T-cell (primary cell): ENCODE measurements at regions not wholly inside any gene's neighbourhood (a gene's known extent, or its start where the extent isn't known, plus 50 kb on each side); places are given as distances from the start of the nearest gene placed in this dataset.

Source experiments
- ATAC-seq, 4 experiments: fragments of 200-7000 bp in 3 of 4; fragments of 150-1000 bp in 1 of 4; cut with Tn5 transposase; replicated peaks in 1 of 4; 1 replicate in 3 of 4; 2 replicates in 1 of 4; pipeline ENCODE4 v1.10.0; 2021; ENCODE audit warnings: moderate library complexity in 3 of 4, mild to moderate bottlenecking in 2 of 4, moderate number of reproducible peaks in 1 of 4
- CTCF ChIA-PET, 2 donors: fragments of 300-600 bp; sonication (Branson Sonifier 250); formaldehyde crosslinking; loops; one replicate each; lab custom pipeline; 2022; ENCODE audit warnings: antibody characterized with exemption in 2 of 2; lab: Charles Lee
- POLR2A ChIA-PET, 2 donors: fragments of 300-600 bp; sonication (Branson Sonifier 250); formaldehyde crosslinking; loops; one replicate each; lab custom pipeline; 2022; ENCODE audit warnings: antibody characterized with exemption in 2 of 2; lab: Charles Lee
- DNase-seq, 35 experiments: peaks; one replicate each; pipeline versions ENCODE4 v3.0.0 to v3.0.0-alpha.2; 2013 to 2023
- H3K27ac ChIP-seq: one replicate; pipeline ENCODE4 v1.5.1; 2013; ENCODE audit warnings: low read length
- H3K27me3 ChIP-seq, 2 experiments: replicated peaks in 1 of 2; 1 replicate in 1 of 2; 2 replicates in 1 of 2; pipeline versions ENCODE4 v1.6.1 to v1.7.0; 2013; ENCODE audit warnings: low read length in 1 of 2, mixed read lengths in 1 of 2; ENCODE audit not compliant: control insufficient read depth in 2 of 2, insufficient read depth in 2 of 2; ENCODE audit errors: extremely low read depth in 1 of 2
- H3K36me3 ChIP-seq, 2 donors: 1 replicate in 1 of 2; 2 replicates in 1 of 2; pipeline versions ENCODE4 v1.6.1 to v1.7.0; 2013; ENCODE audit warnings: low read length in 1 of 2; ENCODE audit not compliant: control insufficient read depth in 2 of 2, insufficient read depth in 1 of 2; ENCODE audit errors: extremely low read depth in 1 of 2
- H3K4me1 ChIP-seq, 2 experiments: 1 replicate in 1 of 2; 2 replicates in 1 of 2; pipeline versions ENCODE4 v1.6.1 to v1.7.0; 2013; ENCODE audit warnings: low read length in 2 of 2, mixed read lengths in 1 of 2; ENCODE audit not compliant: insufficient read depth in 2 of 2, control insufficient read depth in 1 of 2; ENCODE audit errors: extremely low read depth in 1 of 2
- H3K4me3 ChIP-seq, 2 donors: 1 replicate in 1 of 2; 2 replicates in 1 of 2; pipeline versions ENCODE4 v1.5.1 to v1.7.0; 2013; ENCODE audit warnings: mild to moderate bottlenecking in 2 of 2, low read length in 1 of 2, moderate library complexity in 1 of 2; ENCODE audit not compliant: control insufficient read depth in 1 of 2; ENCODE audit errors: extremely low read depth in 1 of 2
- H3K9me3 ChIP-seq: 2 replicates; pipeline ENCODE4 v1.7.0; 2013
- H3K27ac Mint-ChIP-seq, 2 donors: one replicate each; pipeline ENCODE4 v1.8.0; 2020 to 2021; ENCODE audit warnings: mild to moderate bottlenecking in 2 of 2, mixed read lengths in 2 of 2
- H3K27me3 Mint-ChIP-seq, 2 donors: one replicate each; pipeline ENCODE4 v1.8.0; 2021 to 2022; ENCODE audit warnings: mixed read lengths in 2 of 2
- H3K36me3 Mint-ChIP-seq: one replicate; pipeline ENCODE4 v1.8.0; 2021; ENCODE audit warnings: mixed read lengths
- H3K4me1 Mint-ChIP-seq, 3 donors: one replicate each; pipeline ENCODE4 v1.8.0; 2020 to 2022; ENCODE audit warnings: mixed read lengths in 3 of 3, mild to moderate bottlenecking in 1 of 3
- H3K4me3 Mint-ChIP-seq, 3 donors: one replicate each; pipeline ENCODE4 v1.8.0; 2020 to 2022; ENCODE audit warnings: mild to moderate bottlenecking in 3 of 3, mixed read lengths in 3 of 3, moderate library complexity in 3 of 3
- H3K9me3 Mint-ChIP-seq, 3 donors: one replicate each; pipeline ENCODE4 v1.8.0; 2020 to 2022; ENCODE audit warnings: mixed read lengths in 3 of 3
- WGBS: methylation state at CpG from one replicate; pipeline ENCODE4 v1.1.5; 2013; ENCODE audit warnings: missing lambda C conversion rate; ENCODE audit not compliant: insufficient coverage; 5-methylcytosine and 5-hydroxymethylcytosine counted together

GRCh38 chr4:135122457-135122856 is 920.9 kb upstream of the PABPC4L start:
- DNase-seq (no peak), ATAC-seq (no peak)
- Histone ChIP-seq H3K4me3 (no peak overlapping the region), H3K36me3 (no peaks in the 10 kb centered on the region), H3K27ac (no peak overlapping the region), H3K27me3 (no peaks in the 10 kb centered on the region), H3K9me3 (no peaks in the 10 kb centered on the region), H3K4me1 (no peaks in the 10 kb centered on the region)
- no peaks in the 10 kb centered on the region for H3K36me3 Mint-ChIP-seq
- no peaks in the 10 kb centered on the region for H3K4me1 Mint-ChIP-seq
- H3K27me3 Mint-ChIP-seq: no peaks in the 10 kb centered on the region
- CTCF ChIA-PET: no interaction called here
- peaks cover 4 to 26% (median 12%) of the 10 kb centered on the region in 3 donors for H3K9me3 Mint-ChIP-seq
- no peak overlapping the region for H3K4me3 Mint-ChIP-seq
- WGBS: no CpG with 5 or more reads among the region's 2 CpGs
- POLR2A ChIA-PET: no interaction called here
- no peak overlapping the region for H3K27ac Mint-ChIP-seq

- no peaks in the 10 kb centered on the region for H3K27me3 Mint-ChIP-seq
- no peak overlapping the region for H3K4me3 Mint-ChIP-seq
- 100% methylated on average over 2 of the region's 4 CpGs for WGBS
- no peak for DNase-seq
- no peaks in the 10 kb centered on the region for H3K4me1 ChIP-seq
- H3K36me3 Mint-ChIP-seq: no peaks in the 10 kb centered on the region
- H3K27me3 ChIP-seq: no peaks in the 10 kb centered on the region
- H3K9me3 ChIP-seq: no peaks in the 10 kb centered on the region
- H3K36me3 ChIP-seq: no peaks in the 10 kb centered on the region
- ChIA-PET CTCF (no interaction called here), POLR2A (no interaction called here)
- H3K27ac Mint-ChIP-seq: no peak overlapping the region
- ATAC-seq: no peak
- H3K27ac ChIP-seq: no peak overlapping the region
- H3K9me3 Mint-ChIP-seq: peaks cover 4 to 26% (median 12%) of the 10 kb centered on the region in 3 donors
- H3K4me1 Mint-ChIP-seq: no peaks in the 10 kb centered on the region
- H3K4me3 ChIP-seq: no peak overlapping the region
Measured at GRCh38 chr4:135120195-135120594, 918.6 kb upstream of the PABPC4L start.

GRCh38 chr4:135114079-135114478 is 912.5 kb upstream of the PABPC4L start:
- ChIA-PET CTCF (no interaction called here), POLR2A (no interaction called here)
- Histone ChIP-seq H3K36me3 (no peaks in the 10 kb centered on the region), H3K9me3 (no peaks in the 10 kb centered on the region), H3K27ac (no peak overlapping the region), H3K4me1 (no peaks in the 10 kb centered on the region), H3K4me3 (no peak overlapping the region), H3K27me3 (no peaks in the 10 kb centered on the region)
- Mint-ChIP-seq H3K4me1 (no peaks in the 10 kb centered on the region), H3K9me3 (peaks cover 7 to 26% (median 20%) of the 10 kb centered on the region in 3 donors), H3K27me3 (no peaks in the 10 kb centered on the region), H3K4me3 (no peak overlapping the region), H3K36me3 (no peaks in the 10 kb centered on the region), H3K27ac (no peak overlapping the region)
- WGBS: no CpG with 5 or more reads among the region's 2 CpGs
- DNase-seq: no peak
- ATAC-seq: no peak

GRCh38 chr4:135098061-135098460 is 896.5 kb upstream of the PABPC4L start:
- no peak overlapping the region for H3K4me3 Mint-ChIP-seq
- no peaks in the 10 kb centered on the region for H3K36me3 Mint-ChIP-seq
- no peaks in the 10 kb centered on the region for H3K4me1 Mint-ChIP-seq

GRCh38 chr4:135073389-135073788 is 871.8 kb upstream of the PABPC4L start:
- POLR2A ChIA-PET: no interaction called here

More at GRCh38 chr4:135098061-135098460, 896.5 kb upstream of the PABPC4L start:
- ChIA-PET CTCF (no interaction called here), POLR2A (no interaction called here)
- H3K9me3 ChIP-seq: no peaks in the 10 kb centered on the region
- no CpG with 5 or more reads among the region's 2 CpGs for WGBS
- no peak for DNase-seq
- ATAC-seq: no peak
- H3K4me1 ChIP-seq: no peaks in the 10 kb centered on the region
- no peak overlapping the region for H3K27ac ChIP-seq
- no peaks in the 10 kb centered on the region for H3K27me3 Mint-ChIP-seq
- H3K36me3 ChIP-seq: no peaks in the 10 kb centered on the region
- no peak overlapping the region for H3K4me3 ChIP-seq
- H3K27me3 ChIP-seq: no peaks in the 10 kb centered on the region
- H3K9me3 Mint-ChIP-seq: peaks cover 4 to 14% (median 8%) of the 10 kb centered on the region in 3 donors
- H3K27ac Mint-ChIP-seq: no peak overlapping the region

GRCh38 chr4:135072553-135072952 is 871.0 kb upstream of the PABPC4L start:
- no peak for ATAC-seq
- H3K4me1 ChIP-seq: no peaks in the 10 kb centered on the region
- no peak for DNase-seq
- Mint-ChIP-seq H3K27ac (no peak overlapping the region), H3K4me3 (no peak overlapping the region), H3K36me3 (no peaks in the 10 kb centered on the region), H3K4me1 (no peaks in the 10 kb centered on the region), H3K27me3 (no peaks in the 10 kb centered on the region), H3K9me3 (peaks cover 19 to 22% (median 19%) of the 10 kb centered on the region in 3 donors)
- CTCF ChIA-PET: no interaction called here
- no peaks in the 10 kb centered on the region for H3K36me3 ChIP-seq
- 40% methylated on average over 1 of the region's 3 CpGs for WGBS
- POLR2A ChIA-PET: no interaction called here
- no peaks in the 10 kb centered on the region for H3K9me3 ChIP-seq
- no peak overlapping the region for H3K27ac ChIP-seq
- no peaks in the 10 kb centered on the region for H3K27me3 ChIP-seq
- H3K4me3 ChIP-seq: no peak overlapping the region

More at GRCh38 chr4:135073389-135073788, 871.8 kb upstream of the PABPC4L start:
- Histone ChIP-seq H3K27me3 (no peaks in the 10 kb centered on the region), H3K27ac (no peak overlapping the region), H3K4me3 (no peak overlapping the region), H3K9me3 (no peaks in the 10 kb centered on the region), H3K36me3 (no peaks in the 10 kb centered on the region), H3K4me1 (no peaks in the 10 kb centered on the region)
- Mint-ChIP-seq H3K27me3 (no peaks in the 10 kb centered on the region), H3K4me3 (no peak overlapping the region), H3K27ac (no peak overlapping the region), H3K9me3 (peaks cover 21 to 30% (median 24%) of the 10 kb centered on the region in 3 donors), H3K4me1 (no peaks in the 10 kb centered on the region), H3K36me3 (no peaks in the 10 kb centered on the region)
- ATAC-seq (no peak), DNase-seq (no peak)
- CTCF ChIA-PET: no interaction called here
- WGBS: no CpG with 5 or more reads among the region's 2 CpGs

GRCh38 chr4:135065366-135065765 is 863.8 kb upstream of the PABPC4L start:
- Histone ChIP-seq H3K27me3 (no peaks in the 10 kb centered on the region), H3K4me1 (no peaks in the 10 kb centered on the region), H3K9me3 (no peaks in the 10 kb centered on the region), H3K4me3 (no peak overlapping the region), H3K27ac (no peak overlapping the region), H3K36me3 (no peaks in the 10 kb centered on the region)
- no peak for DNase-seq
- Mint-ChIP-seq H3K27me3 (no peaks in the 10 kb centered on the region), H3K4me1 (no peaks in the 10 kb centered on the region), H3K36me3 (no peaks in the 10 kb centered on the region), H3K9me3 (peaks cover 10 to 25% (median 11%) of the 10 kb centered on the region in 3 donors), H3K27ac (no peak overlapping the region), H3K4me3 (no peak overlapping the region)
- CTCF ChIA-PET: no interaction called here
- ATAC-seq: no peak
- WGBS: no CpG with 5 or more reads among the region's 2 CpGs
- POLR2A ChIA-PET: interaction anchor here in 1 of 2 donors (0.6 kb wide), 1 partner anchor 9 kb away, joined by 4 read pairs; no protein-coding TSS in a partner anchor
